ENCODE measurements at regions not wholly inside any gene's neighbourhood (a gene's known extent, or its start where the extent isn't known, plus 50 kb on each side); places are given as distances from the start of the nearest gene placed in this dataset.

- DNase-seq, result no peak
- peaks cover 0 to 13% (median 0%) of the 10 kb centered on the region in 3 donors for H3K4me1 ChIP-seq
- no peaks in the 10 kb centered on the region for H3K27me3 ChIP-seq
- H3K9me3 ChIP-seq, result no peaks in the 10 kb centered on the region
- intact Hi-C loops (cut with DNase I), result no loop called here
- H3K27ac ChIP-seq, result no peak overlapping the region
- TF ChIP-seq CTCF (IDR thresholded peaks at IDR 0.05) (no peak), POLR2A (IDR thresholded peaks at IDR 0.05) (no peak)
- no peaks in the 10 kb centered on the region for H3K36me3 ChIP-seq
- no peak overlapping the region for H3K4me3 ChIP-seq
- WGBS, 2 donors, result 67 to 76% methylated on average over 8 of the region's 8 CpGs
Observed at GRCh38 chr6:148175550-148176188, 167.0 kb upstream of the SASH1 start.

- intact Hi-C loops (cut with DNase I), result no loop called here
- DNase-seq, result no peak
- H3K27me3 ChIP-seq, result no peaks in the 10 kb centered on the region
- no peak overlapping the region for H3K27ac ChIP-seq
- H3K36me3 ChIP-seq, result no peaks in the 10 kb centered on the region
- TF ChIP-seq POLR2A (IDR thresholded peaks at IDR 0.05), result no peak
- TF ChIP-seq CTCF (IDR thresholded peaks at IDR 0.05), result peak; percentile 66 to 88 (median 82)
- 67 to 68% methylated on average over 10 of the region's 10 CpGs for WGBS, 2 donors
- H3K4me1 ChIP-seq, result peaks cover 0 to 13% (median 0%) of the 10 kb centered on the region in 3 donors
- no peak overlapping the region for H3K4me3 ChIP-seq
- no peaks in the 10 kb centered on the region for H3K9me3 ChIP-seq
Observed at GRCh38 chr6:148177589-148178233, 164.9 kb upstream of the SASH1 start.

GRCh38 chr6:148179786-148180185 lies 162.9 kb upstream of the SASH1 start:
- WGBS, 2 donors, result 25 to 46% methylated on average over 1 of the region's 1 CpG
- TF ChIP-seq POLR2A (IDR thresholded peaks at IDR 0.05) (no peak), CTCF (IDR thresholded peaks at IDR 0.05) (peak; percentile 25 to 71 (median 45))
- H3K27me3 ChIP-seq, result no peaks in the 10 kb centered on the region
- DNase-seq, result no peak
- no peaks in the 10 kb centered on the region for H3K9me3 ChIP-seq
- H3K4me1 ChIP-seq, result peaks cover 0 to 13% (median 0%) of the 10 kb centered on the region in 3 donors
- no peaks in the 10 kb centered on the region for H3K36me3 ChIP-seq
- H3K4me3 ChIP-seq, result no peak overlapping the region
- H3K27ac ChIP-seq, result no peak overlapping the region
- intact Hi-C loops (cut with DNase I), result loop anchor here (5.0 kb wide), 2 partner anchors 68 to 288 kb away; no protein-coding TSS in a partner anchor

- WGBS, 2 donors, result 87 to 92% methylated on average over 4 of the region's 4 CpGs
- no peak for DNase-seq
- Histone ChIP-seq H3K27me3 (no peaks in the 10 kb centered on the region), H3K36me3 (no peaks in the 10 kb centered on the region), H3K9me3 (no peaks in the 10 kb centered on the region), H3K4me1 (peaks cover 0 to 35% (median 5%) of the 10 kb centered on the region in 3 donors), H3K4me3 (no peak overlapping the region), H3K27ac (no peak overlapping the region)
- no peak for TF ChIP-seq CTCF (IDR thresholded peaks at IDR 0.05)
- no peak for TF ChIP-seq POLR2A (IDR thresholded peaks at IDR 0.05)
- intact Hi-C loops (cut with DNase I), result loop anchor here (5.0 kb wide), 2 partner anchors 65 to 285 kb away; no protein-coding TSS in a partner anchor
Observed at GRCh38 chr6:148182378-148182777, 160.3 kb upstream of the SASH1 start.

GRCh38 chr6:148183776-148184175 lies 158.9 kb upstream of the SASH1 start:
- Histone ChIP-seq H3K4me1 (peaks cover 0 to 44% (median 5%) of the 10 kb centered on the region in 3 donors), H3K4me3 (no peak overlapping the region), H3K27me3 (no peaks in the 10 kb centered on the region), H3K36me3 (no peaks in the 10 kb centered on the region), H3K27ac (no peak overlapping the region), H3K9me3 (no peaks in the 10 kb centered on the region)
- 60 to 69% methylated on average over 2 of the region's 2 CpGs for WGBS, 2 donors
- intact Hi-C loops (cut with DNase I), result loop anchor here (5.0 kb wide), 2 partner anchors 64 to 284 kb away; no protein-coding TSS in a partner anchor
- DNase-seq, result no peak
- TF ChIP-seq POLR2A (IDR thresholded peaks at IDR 0.05) (no peak), CTCF (IDR thresholded peaks at IDR 0.05) (no peak)

Data from esophagus squamous epithelium (tissue), 5 donors.